Lung (tissue), 11 donors: ENCODE measurements at regions not wholly inside any gene's neighbourhood (a gene's known extent, or its start where the extent isn't known, plus 50 kb on each side); places are given as distances from the start of the nearest gene placed in this dataset.

Experiments
- ATAC-seq: fragments of 200-7000 bp; cut with Tn5 transposase; one replicate; pipeline ENCODE4 v1.9.1; 2020; ENCODE audit warnings: moderate number of reproducible peaks; ENCODE audit not compliant: insufficient read depth, low FRiP score
- DNase-seq, 3 donors: peaks; one replicate each; pipeline ENCODE4 v3.0.0-alpha.2; 2013 to 2017
- H3K27ac ChIP-seq, 2 donors: one replicate each; pipeline ENCODE4 v1.5.1; 2013; ENCODE audit warnings: mild to moderate bottlenecking in 2 of 2, moderate library complexity in 2 of 2, control low read depth in 1 of 2, inconsistent platforms in 1 of 2, low read depth in 1 of 2, low read length in 1 of 2
- H3K27me3 ChIP-seq, 3 donors: one replicate each; pipeline ENCODE4 v1.5.1; 2013; ENCODE audit warnings: low read length in 2 of 3; ENCODE audit not compliant: control insufficient read depth in 3 of 3, insufficient read depth in 3 of 3
- H3K36me3 ChIP-seq, 4 donors: one replicate each; pipeline ENCODE4 v1.5.1; 2013; ENCODE audit warnings: low read length in 4 of 4, mild to moderate bottlenecking in 1 of 4, moderate library complexity in 1 of 4; ENCODE audit not compliant: control insufficient read depth in 4 of 4, insufficient read depth in 4 of 4
- H3K4me1 ChIP-seq, 5 donors: one replicate each; pipeline ENCODE4 v1.5.1; 2013; ENCODE audit warnings: low read length in 5 of 5, mild to moderate bottlenecking in 2 of 5, moderate library complexity in 1 of 5; ENCODE audit not compliant: control insufficient read depth in 5 of 5, insufficient read depth in 5 of 5
- H3K4me3 ChIP-seq: one replicate; pipeline ENCODE4 v1.5.1; 2013; ENCODE audit warnings: mild to moderate bottlenecking, control low read depth, moderate library complexity
- H3K9ac ChIP-seq, 2 donors: one replicate each; pipeline ENCODE4 v1.5.1; 2013; ENCODE audit warnings: low read length in 2 of 2, control low read depth in 1 of 2; ENCODE audit not compliant: insufficient read depth in 1 of 2
- H3K9me3 ChIP-seq, 4 donors: one replicate each; pipeline ENCODE4 v1.5.1; 2013; ENCODE audit warnings: low read length in 3 of 4, mild to moderate bottlenecking in 1 of 4, moderate library complexity in 1 of 4; ENCODE audit not compliant: control insufficient read depth in 4 of 4, insufficient read depth in 3 of 4
- CTCF ChIP-seq: IDR thresholded peaks from 2 replicates; pipeline ENCODE4 v1.5.1; 2012; ENCODE audit warnings: mild to moderate bottlenecking; ENCODE audit errors: control extremely low read depth, extremely low read depth
- WGBS, 2 donors: extraction: QIAGEN DNeasy Blood & Tissue Kit; methylation state at CpG; one replicate each; pipeline ENCODE4 v1.1.7; 2013; 5-methylcytosine and 5-hydroxymethylcytosine counted together
- donor health status: control.
- donor health status: control.
- donor health status: Bipolar disorder and iron deficiency.
- donor health status: healthy.
- donor health status: DM: yes; HTN: yes; CAD: no.

GRCh38 chr4:29131304-29131703 lies 1588.9 kb upstream of the PCDH7 start:
- H3K9ac ChIP-seq: no peak overlapping the region
- H3K4me1 ChIP-seq: no peaks in the 10 kb centered on the region
- no peak for TF ChIP-seq CTCF
- H3K27ac ChIP-seq: no peak overlapping the region
- ATAC-seq (no peak), DNase-seq (no peak)
- 76 to 78% methylated on average over 2 of the region's 2 CpGs for WGBS, 2 donors
- no peak overlapping the region for H3K4me3 ChIP-seq
- H3K27me3 ChIP-seq: no peaks in the 10 kb centered on the region
- H3K36me3 ChIP-seq: no peaks in the 10 kb centered on the region
- H3K9me3 ChIP-seq: peaks cover 0 to 2% (median 0%) of the 10 kb centered on the region in 4 donors

- no peak for TF ChIP-seq CTCF
- Histone ChIP-seq H3K9ac (no peak overlapping the region), H3K27me3 (no peaks in the 10 kb centered on the region), H3K27ac (no peak overlapping the region), H3K4me1 (no peaks in the 10 kb centered on the region), H3K36me3 (no peaks in the 10 kb centered on the region), H3K9me3 (no peaks in the 10 kb centered on the region), H3K4me3 (no peak overlapping the region)
- 60 to 72% methylated on average over 2 of the region's 2 CpGs for WGBS, 2 donors
- ATAC-seq (no peak), DNase-seq (no peak)
Measured at GRCh38 chr4:29142708-29143107, 1577.5 kb upstream of the PCDH7 start.

GRCh38 chr4:29151584-29151983 lies 1568.6 kb upstream of the PCDH7 start:
- 72 to 80% methylated on average over 2 of the region's 2 CpGs for WGBS, 2 donors
- no peak overlapping the region for H3K9ac ChIP-seq
- H3K9me3 ChIP-seq: no peaks in the 10 kb centered on the region
- no peaks in the 10 kb centered on the region for H3K27me3 ChIP-seq
- DNase-seq (no peak), ATAC-seq (no peak)
- H3K4me1 ChIP-seq: no peaks in the 10 kb centered on the region
- no peak overlapping the region for H3K27ac ChIP-seq
- H3K36me3 ChIP-seq: no peaks in the 10 kb centered on the region
- no peak for TF ChIP-seq CTCF
- no peak overlapping the region for H3K4me3 ChIP-seq

GRCh38 chr4:29153642-29154041 lies 1566.5 kb upstream of the PCDH7 start:
- ATAC-seq (no peak), DNase-seq (peak in 1 of 3 donors; percentile 12)
- Histone ChIP-seq H3K27me3 (no peaks in the 10 kb centered on the region), H3K9ac (no peak overlapping the region), H3K4me1 (no peaks in the 10 kb centered on the region), H3K36me3 (no peaks in the 10 kb centered on the region), H3K4me3 (no peak overlapping the region), H3K9me3 (no peaks in the 10 kb centered on the region), H3K27ac (no peak overlapping the region)
- WGBS, 2 donors: 15 to 39% methylated on average over 3 of the region's 3 CpGs
- no peak for TF ChIP-seq CTCF
